Activated CD8-positive, alpha-beta T cell treated with anti-CD3 and anti-CD28 coated beads for 36 hours (primary cell): ENCODE measurements at regions not wholly inside any gene's neighbourhood (a gene's known extent, or its start where the extent isn't known, plus 50 kb on each side); places are given as distances from the start of the nearest gene placed in this dataset.

Experiments used
- ATAC-seq: fragments of 200-7000 bp; cut with Tn5 transposase; one replicate; pipeline ENCODE4 v1.10.0; 2021; ENCODE audit warnings: mild to moderate bottlenecking, moderate library complexity
- CTCF ChIA-PET: fragments of 350-600 bp; sonication (Branson Sonifier 250); formaldehyde crosslinking; loops from one replicate; lab custom pipeline; 2021; ENCODE audit warnings: antibody characterized with exemption; lab: Charles Lee
- POLR2A ChIA-PET: fragments of 350-600 bp; sonication (Branson Sonifier 250); formaldehyde crosslinking; loops from one replicate; lab custom pipeline; 2021; ENCODE audit warnings: antibody characterized with exemption; lab: Charles Lee
- DNase-seq: peaks from one replicate; pipeline ENCODE4 v3.0.0-alpha.2; 2020
- H3K27ac Mint-ChIP-seq: one replicate; pipeline ENCODE4 v1.8.0; 2021; ENCODE audit warnings: mild to moderate bottlenecking, mixed read lengths
- H3K27me3 Mint-ChIP-seq: one replicate; pipeline ENCODE4 v1.8.0; 2021; ENCODE audit warnings: mixed read lengths
- H3K36me3 Mint-ChIP-seq: one replicate; pipeline ENCODE4 v1.8.0; 2021; ENCODE audit warnings: low read depth, mixed read lengths
- H3K4me1 Mint-ChIP-seq: one replicate; pipeline ENCODE4 v1.8.0; 2021; ENCODE audit warnings: low read depth, mixed read lengths
- H3K4me3 Mint-ChIP-seq: one replicate; pipeline ENCODE4 v1.8.0; 2021; ENCODE audit warnings: mild to moderate bottlenecking, moderate library complexity, mixed read lengths
- H3K9me3 Mint-ChIP-seq: one replicate; pipeline ENCODE4 v1.8.0; 2021; ENCODE audit warnings: mixed read lengths
- CTCF ChIP-seq: fragments of 200-600 bp; IDR thresholded peaks from one replicate; pipeline ENCODE4 v1.8.0; 2022; ENCODE audit warnings: antibody characterized with exemption, mild to moderate bottlenecking
- intact Hi-C: fragments of 100-400 bp; cut with micrococcal nuclease; formaldehyde crosslinking; loops from one replicate; pipeline ENCODE4 v1.10.0; 2022

- Mint-ChIP-seq H3K27me3 (peaks cover 2% of the 10 kb centered on the region), H3K9me3 (no peaks in the 10 kb centered on the region), H3K4me1 (no peaks in the 10 kb centered on the region), H3K27ac (no peak overlapping the region), H3K36me3 (no peaks in the 10 kb centered on the region), H3K4me3 (no peak overlapping the region)
- no peak for TF ChIP-seq CTCF
- ATAC-seq (no peak), DNase-seq (no peak)
- CTCF ChIA-PET = no interaction called here
- POLR2A ChIA-PET = no interaction called here
- intact Hi-C loops = no loop called here
Observed at GRCh38 chr11:87484566-87484965, 446.8 kb downstream of the TMEM135 start.

DNA sequence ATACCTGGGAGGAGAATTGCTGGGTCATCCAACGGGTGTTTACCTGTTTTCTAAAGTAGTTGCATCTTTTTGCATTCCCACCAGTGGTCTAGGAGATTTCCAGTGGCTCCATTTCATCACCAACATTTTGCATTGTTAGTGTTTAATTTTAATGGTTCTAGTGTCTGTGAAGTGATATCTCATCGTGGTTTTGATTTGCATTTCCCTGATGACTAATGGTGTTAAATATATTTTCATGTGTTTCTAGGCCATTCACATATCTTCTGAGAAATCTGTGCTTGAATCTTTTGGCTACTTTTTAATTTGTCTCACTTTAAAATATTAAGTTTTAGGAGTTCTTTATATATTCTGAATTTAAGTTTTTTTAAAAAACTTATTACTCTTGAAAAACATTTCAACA, 439.6 kb downstream of the TMEM135 start:
- POLR2A ChIA-PET = no interaction called here
- CTCF ChIA-PET = no interaction called here
- DNase-seq (no peak), ATAC-seq (no peak)
- TF ChIP-seq CTCF = no peak
- Mint-ChIP-seq H3K9me3 (no peaks in the 10 kb centered on the region), H3K4me3 (no peak overlapping the region), H3K27ac (no peak overlapping the region), H3K27me3 (no peaks in the 10 kb centered on the region), H3K36me3 (no peaks in the 10 kb centered on the region), H3K4me1 (no peaks in the 10 kb centered on the region)
- intact Hi-C loops = no loop called here

DNA sequence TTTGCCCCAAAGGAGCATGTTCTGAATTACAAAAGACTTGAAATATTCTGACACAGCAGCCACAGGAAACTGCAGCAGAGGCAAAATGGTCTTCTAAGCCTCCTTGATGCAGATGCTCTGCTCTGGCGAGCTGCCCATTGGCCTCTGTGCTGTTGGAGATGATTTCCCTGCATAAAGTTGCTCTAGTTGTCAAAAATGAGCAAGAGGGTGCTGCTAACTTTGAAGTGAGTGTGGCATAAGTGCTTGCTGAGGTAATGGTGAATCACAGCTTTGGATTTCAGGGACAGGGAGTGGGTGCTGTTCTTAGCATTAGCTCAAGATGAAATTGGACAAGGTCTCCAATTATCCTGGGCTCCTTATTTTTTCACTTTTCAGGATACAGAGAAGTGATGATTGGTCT, 435.4 kb downstream of the TMEM135 start:
- DNase-seq (no peak), ATAC-seq (no peak)
- H3K36me3 Mint-ChIP-seq = no peaks in the 10 kb centered on the region
- ChIA-PET CTCF (no interaction called here), POLR2A (no interaction called here)
- H3K4me1 Mint-ChIP-seq = no peaks in the 10 kb centered on the region
- no peak overlapping the region for H3K4me3 Mint-ChIP-seq
- H3K9me3 Mint-ChIP-seq = no peaks in the 10 kb centered on the region
- H3K27me3 Mint-ChIP-seq = no peaks in the 10 kb centered on the region
- no peak overlapping the region for H3K27ac Mint-ChIP-seq
- intact Hi-C loops = no loop called here
- no peak for TF ChIP-seq CTCF

GRCh38 chr11:87466223-87466622, 428.5 kb downstream of the TMEM135 start:
- no peak for TF ChIP-seq CTCF
- Mint-ChIP-seq H3K36me3 (no peaks in the 10 kb centered on the region), H3K4me3 (no peak overlapping the region), H3K4me1 (no peaks in the 10 kb centered on the region), H3K27ac (no peak overlapping the region), H3K9me3 (no peaks in the 10 kb centered on the region), H3K27me3 (peaks cover 3% of the 10 kb centered on the region)
- no peak for ATAC-seq
- POLR2A ChIA-PET = no interaction called here
- intact Hi-C loops = no loop called here
- CTCF ChIA-PET = no interaction called here
- DNase-seq = no peak

DNA sequence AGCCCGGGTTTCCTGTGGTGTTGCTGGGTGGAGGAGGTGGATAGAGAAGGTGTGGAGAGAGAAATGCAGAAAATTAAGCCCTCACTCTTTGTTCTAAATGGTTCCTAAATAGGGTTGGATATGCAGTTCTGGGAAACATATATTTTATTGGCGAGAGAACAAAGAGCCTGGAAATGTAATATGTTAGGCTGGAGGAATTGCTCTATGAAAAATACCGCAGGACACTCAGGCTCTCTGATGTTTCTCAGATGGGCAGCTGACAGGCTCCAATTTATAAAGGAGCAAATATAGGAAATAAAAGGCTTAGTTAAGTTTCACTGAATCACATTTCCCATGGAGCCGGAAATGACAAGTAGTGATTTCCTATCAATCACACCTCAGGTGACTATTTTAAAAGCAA, 428.0 kb downstream of the TMEM135 start:
- no peaks in the 10 kb centered on the region for H3K9me3 Mint-ChIP-seq
- H3K36me3 Mint-ChIP-seq = no peaks in the 10 kb centered on the region
- ChIA-PET POLR2A (no interaction called here), CTCF (interaction anchor here (1.1 kb wide), 1 partner anchor 23 kb away, joined by 3 read pairs; no protein-coding TSS in a partner anchor)
- DNase-seq (no peak), ATAC-seq (no peak)
- H3K27me3 Mint-ChIP-seq = peaks cover 3% of the 10 kb centered on the region
- no peak for TF ChIP-seq CTCF
- intact Hi-C loops = no loop called here
- H3K27ac Mint-ChIP-seq = no peak overlapping the region
- no peak overlapping the region for H3K4me3 Mint-ChIP-seq
- H3K4me1 Mint-ChIP-seq = no peaks in the 10 kb centered on the region
